LNCAP (cell line): ENCODE measurements at regions not wholly inside any gene's neighbourhood (a gene's known extent, or its start where the extent isn't known, plus 50 kb on each side); places are given as distances from the start of the nearest gene placed in this dataset.

Experiments
- TF ChIP-seq, protein P1 (sequence below): fragments of 450-650 bp; IDR thresholded peaks from 2 replicates; pipeline ENCODE4 v1.5.1; 2017; ENCODE audit warnings: mild to moderate bottlenecking

DNA sequence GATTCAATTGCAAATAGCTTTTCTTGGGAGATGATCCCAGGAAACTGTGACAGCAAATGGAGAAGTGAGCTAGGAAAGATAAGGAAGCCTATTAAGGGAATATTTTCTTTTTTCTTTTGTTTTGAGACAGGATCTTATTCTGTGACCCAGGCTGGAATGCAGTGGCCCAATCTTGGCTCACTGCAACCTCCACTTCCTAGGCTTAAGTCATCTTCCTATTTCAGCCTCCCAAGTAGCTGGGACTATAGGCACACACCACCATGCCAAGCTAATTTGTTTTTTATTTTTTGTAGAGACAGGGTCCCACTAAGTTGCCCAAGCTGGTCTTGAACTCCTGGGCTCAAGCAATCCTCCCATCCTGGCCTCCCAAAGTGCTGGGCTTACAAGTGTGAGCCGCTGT lies 433.7 kb downstream of the RPS6KC1 start:
- TF ChIP-seq, protein P1, sequence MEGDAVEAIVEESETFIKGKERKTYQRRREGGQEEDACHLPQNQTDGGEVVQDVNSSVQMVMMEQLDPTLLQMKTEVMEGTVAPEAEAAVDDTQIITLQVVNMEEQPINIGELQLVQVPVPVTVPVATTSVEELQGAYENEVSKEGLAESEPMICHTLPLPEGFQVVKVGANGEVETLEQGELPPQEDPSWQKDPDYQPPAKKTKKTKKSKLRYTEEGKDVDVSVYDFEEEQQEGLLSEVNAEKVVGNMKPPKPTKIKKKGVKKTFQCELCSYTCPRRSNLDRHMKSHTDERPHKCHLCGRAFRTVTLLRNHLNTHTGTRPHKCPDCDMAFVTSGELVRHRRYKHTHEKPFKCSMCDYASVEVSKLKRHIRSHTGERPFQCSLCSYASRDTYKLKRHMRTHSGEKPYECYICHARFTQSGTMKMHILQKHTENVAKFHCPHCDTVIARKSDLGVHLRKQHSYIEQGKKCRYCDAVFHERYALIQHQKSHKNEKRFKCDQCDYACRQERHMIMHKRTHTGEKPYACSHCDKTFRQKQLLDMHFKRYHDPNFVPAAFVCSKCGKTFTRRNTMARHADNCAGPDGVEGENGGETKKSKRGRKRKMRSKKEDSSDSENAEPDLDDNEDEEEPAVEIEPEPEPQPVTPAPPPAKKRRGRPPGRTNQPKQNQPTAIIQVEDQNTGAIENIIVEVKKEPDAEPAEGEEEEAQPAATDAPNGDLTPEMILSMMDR, result no peak

DNA sequence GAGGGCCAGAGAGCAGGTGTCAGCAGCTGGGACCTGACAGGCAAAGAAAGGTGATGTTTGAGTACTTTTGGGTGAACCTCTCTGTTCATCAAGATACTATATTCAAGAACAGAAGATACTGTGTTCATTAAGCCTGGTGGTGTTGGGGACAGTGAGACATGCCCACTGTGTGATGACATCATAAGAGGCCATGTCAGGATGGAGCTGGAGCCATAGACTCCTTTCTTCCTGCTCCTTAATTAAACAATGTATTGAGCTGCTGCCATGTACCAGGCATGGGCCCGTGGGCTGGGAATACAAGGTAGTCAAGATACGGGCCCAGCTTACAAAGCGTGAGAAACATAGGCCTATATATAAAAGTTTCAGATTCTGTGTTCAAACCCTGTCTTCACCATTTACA lies 435.4 kb downstream of the RPS6KC1 start:
- TF ChIP-seq, protein P1, result no peak

DNA sequence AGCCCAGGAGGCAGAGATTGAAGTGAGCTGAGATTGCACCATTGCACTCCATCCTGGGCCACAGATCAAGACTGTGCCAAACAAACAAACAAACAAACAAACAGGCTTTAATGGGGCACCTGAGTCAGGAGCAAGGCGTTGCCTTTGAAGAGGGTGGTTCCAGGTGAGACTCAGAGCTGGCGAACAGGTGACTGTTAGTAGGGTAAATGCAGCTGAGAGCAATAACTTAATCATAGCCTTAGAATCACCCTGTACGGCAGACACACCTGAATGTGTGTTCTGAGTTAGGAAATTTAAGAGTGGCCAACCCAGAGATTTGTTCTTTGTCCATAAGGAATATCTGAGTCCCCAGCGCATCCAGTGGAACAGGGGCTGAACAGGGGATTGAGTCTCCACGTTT lies 440.4 kb downstream of the RPS6KC1 start:
- TF ChIP-seq, protein P1, result no peak

DNA sequence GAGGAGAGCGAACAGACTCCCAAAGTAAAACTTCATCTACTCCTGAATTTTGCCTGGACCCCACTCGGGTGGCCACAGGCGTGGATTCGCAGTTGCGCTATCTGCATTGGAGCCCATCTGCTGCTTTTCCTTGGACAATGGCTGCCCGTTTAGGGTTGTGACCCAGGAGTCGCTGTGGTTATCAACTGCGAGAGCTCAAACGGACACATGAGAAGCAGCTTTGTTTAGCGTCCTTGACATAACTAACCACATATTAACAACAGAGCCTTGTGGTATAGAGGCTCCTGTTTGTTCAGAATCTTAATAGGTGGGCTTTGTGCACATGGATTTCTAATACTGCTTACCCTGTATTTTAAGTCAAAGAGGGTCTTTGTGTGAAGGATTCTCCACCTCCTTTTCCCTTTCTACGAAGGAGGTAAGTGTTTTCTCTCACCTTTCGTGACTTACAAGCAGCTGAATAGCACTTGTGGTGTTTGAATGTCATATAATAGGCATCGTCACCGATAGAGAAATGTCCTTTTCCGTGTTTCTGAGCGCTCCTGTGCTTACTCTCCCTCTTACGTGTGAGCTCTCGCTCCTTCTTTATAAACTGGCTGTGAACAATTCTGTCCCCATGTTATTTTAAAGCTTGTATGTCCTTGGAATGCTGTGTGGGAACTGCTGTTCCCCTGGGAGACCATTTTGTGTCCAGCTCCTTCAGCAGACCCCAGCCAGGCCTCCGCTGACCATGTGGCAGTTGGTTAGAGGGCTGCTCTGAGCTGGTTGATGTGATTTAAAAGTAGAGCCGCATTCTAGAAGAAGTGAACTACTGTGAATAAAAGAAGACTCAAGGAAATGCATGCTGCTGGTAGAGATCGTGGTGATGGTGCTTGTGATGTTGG lies 441.4 kb downstream of the RPS6KC1 start:
- TF ChIP-seq, protein P1, result no peak

DNA sequence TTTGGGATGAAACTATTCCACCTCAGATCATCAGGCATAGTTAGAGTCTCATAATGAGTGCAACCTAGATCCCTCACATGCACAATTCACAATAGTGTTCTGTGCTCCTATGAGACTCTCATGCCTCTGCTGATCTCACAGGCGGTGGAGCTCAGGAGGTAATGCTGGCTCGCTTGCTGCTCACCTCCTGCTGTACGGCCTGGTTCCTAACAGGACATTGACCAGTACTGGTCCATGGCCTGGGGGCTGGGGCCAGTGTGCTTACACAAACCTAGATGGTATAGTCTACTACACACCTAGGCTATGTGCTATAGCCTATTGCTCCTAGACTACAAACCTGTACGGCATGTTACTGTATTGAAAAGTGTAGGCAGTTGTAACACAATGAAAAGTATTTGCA lies 448.4 kb downstream of the RPS6KC1 start:
- TF ChIP-seq, protein P1, result no peak

DNA sequence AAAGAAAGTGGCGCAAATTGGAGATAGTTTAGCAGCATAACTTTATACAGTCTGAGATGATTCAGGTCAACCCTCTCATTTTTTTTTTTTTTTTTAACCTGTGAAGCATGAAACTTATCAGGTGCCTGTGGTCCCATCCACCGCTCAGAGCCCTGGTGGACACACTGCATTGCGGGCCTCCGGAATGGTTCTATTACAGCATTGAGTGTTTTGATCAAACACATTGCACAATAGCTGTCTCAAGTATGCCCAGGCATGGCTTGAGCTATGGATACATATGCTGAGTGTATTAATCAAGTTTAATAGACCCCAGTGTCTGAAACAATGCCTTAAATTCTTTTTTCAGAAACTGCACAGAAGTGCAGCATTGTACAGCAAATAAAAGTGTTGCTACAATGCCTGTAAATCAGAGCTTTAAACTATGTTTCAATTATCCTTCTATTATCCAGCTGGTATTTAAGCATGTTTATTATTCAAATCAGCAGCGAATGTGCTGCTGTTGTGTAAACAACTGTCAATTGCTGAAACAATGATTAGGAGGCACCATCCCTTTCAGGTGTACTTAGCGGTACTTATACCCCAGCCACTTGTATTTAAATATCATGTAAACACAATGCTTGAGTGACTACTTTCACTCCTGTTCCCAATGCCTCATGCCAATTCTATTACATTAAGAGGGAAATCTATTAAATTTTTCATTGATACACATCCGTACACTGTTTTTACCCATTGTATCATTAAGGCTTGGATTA lies 456.6 kb downstream of the RPS6KC1 start:
- TF ChIP-seq, protein P1, result no peak

DNA sequence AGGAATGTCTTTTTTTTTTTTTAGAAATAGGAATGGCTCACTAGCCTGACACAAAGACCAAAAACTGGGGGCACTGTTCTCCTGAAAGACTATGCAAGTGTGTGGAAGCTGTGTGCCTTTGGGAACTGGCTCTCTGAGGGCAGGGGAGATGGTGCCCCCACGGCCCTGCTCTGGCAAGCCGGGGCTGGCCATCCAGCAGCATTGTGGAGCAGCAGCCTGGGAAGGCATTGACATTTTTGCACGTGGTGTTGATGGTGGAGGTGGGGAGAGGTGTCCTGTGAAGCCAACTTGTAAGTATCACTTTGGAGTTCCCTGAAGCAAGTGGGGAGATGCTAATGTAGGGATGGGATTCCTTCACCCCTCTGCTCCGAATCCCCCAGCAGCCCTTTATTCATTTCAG lies 460.1 kb downstream of the RPS6KC1 start:
- TF ChIP-seq, protein P1, result no peak
